Prostate gland (tissue), 2 donors: ENCODE measurements at regions not wholly inside any gene's neighbourhood (a gene's known extent, or its start where the extent isn't known, plus 50 kb on each side); places are given as distances from the start of the nearest gene placed in this dataset.

Source experiments
- POLR2A ChIP-seq: fragments of 450-650 bp; IDR thresholded peaks from one replicate; pipeline ENCODE4 v1.6.1; 2016; ENCODE audit warnings: antibody characterized with exemption, mild to moderate bottlenecking
- POLR2AphosphoS5 ChIP-seq: sonication (generic); formaldehyde crosslinking; IDR thresholded peaks from one replicate; pipeline ENCODE4 v1.6.1; 2017; ENCODE audit warnings: antibody characterized with exemption
- TF ChIP-seq, protein P1 (sequence below), 4 experiments: fragments of 200-600 bp in 2 of 4; fragments of 450-650 bp in 2 of 4; sonication (generic) in 2 of 4; IDR thresholded peaks; 1 replicate in 3 of 4; 2 replicates in 1 of 4; pipeline ENCODE4 v1.5.1; 2016 to 2019; ENCODE audit warnings: antibody characterized with exemption in 4 of 4, mild to moderate bottlenecking in 2 of 4, moderate library complexity in 2 of 4

DNA sequence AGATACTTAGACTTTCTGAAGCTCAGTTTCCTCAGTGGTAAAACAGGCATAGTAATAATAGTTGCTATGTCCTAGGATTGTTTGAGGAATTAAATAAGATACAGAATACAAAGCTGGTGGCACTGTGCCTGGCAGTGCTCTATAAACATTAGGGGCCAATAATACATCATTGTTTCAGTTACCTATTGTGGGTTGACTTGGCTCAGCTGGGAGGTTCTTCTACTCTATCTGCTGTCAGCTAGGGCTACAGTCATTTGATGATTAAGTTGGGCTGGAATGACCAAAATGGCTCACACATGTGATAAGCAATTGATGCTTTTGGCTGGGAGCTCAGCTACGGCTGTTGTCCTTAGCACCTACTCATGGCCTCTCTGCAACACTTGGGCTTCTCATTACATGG lies 121.2 kb upstream of the USP9X start:
- TF ChIP-seq POLR2A = no peak
- TF ChIP-seq, protein P1, sequence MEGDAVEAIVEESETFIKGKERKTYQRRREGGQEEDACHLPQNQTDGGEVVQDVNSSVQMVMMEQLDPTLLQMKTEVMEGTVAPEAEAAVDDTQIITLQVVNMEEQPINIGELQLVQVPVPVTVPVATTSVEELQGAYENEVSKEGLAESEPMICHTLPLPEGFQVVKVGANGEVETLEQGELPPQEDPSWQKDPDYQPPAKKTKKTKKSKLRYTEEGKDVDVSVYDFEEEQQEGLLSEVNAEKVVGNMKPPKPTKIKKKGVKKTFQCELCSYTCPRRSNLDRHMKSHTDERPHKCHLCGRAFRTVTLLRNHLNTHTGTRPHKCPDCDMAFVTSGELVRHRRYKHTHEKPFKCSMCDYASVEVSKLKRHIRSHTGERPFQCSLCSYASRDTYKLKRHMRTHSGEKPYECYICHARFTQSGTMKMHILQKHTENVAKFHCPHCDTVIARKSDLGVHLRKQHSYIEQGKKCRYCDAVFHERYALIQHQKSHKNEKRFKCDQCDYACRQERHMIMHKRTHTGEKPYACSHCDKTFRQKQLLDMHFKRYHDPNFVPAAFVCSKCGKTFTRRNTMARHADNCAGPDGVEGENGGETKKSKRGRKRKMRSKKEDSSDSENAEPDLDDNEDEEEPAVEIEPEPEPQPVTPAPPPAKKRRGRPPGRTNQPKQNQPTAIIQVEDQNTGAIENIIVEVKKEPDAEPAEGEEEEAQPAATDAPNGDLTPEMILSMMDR (IDR thresholded peaks at IDR 0.05) = no peak
- no peak for TF ChIP-seq POLR2AphosphoS5
